Fibroblast of peridontal ligament (primary cell): ENCODE measurements at regions not wholly inside any gene's neighbourhood (a gene's known extent, or its start where the extent isn't known, plus 50 kb on each side); places are given as distances from the start of the nearest gene placed in this dataset.
"Not testable (repeated sequence)": the region's sequence is repeated elsewhere in the genome, so short reads cannot be mapped to it uniquely, and the experiment has no call there.

Source experiments
- DNase-seq: peaks from one replicate; pipeline ENCODE4 v3.0.0-alpha.2; 2010; ENCODE audit errors: extremely low read depth

DNA sequence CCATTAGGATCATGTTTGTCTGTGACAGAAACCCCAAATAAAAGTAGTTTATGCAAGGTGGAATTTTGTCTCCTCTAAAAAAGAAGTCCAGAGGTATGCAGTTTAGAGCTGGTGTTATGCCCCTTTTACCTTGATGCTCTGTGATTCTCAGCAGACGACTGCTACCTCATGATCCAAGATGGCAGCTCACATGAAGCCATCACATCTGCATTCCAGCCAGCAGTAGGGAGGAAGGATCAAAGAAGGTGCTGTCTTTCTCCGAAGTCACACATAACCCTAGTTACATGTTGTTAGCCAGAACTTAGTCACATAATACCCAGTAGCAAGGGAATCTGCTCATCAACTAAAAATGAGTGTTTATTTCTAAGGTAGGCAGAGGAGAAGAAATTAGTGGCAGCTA, 135.7 kb upstream of the HS3ST2 start:
- no peak for DNase-seq

DNA sequence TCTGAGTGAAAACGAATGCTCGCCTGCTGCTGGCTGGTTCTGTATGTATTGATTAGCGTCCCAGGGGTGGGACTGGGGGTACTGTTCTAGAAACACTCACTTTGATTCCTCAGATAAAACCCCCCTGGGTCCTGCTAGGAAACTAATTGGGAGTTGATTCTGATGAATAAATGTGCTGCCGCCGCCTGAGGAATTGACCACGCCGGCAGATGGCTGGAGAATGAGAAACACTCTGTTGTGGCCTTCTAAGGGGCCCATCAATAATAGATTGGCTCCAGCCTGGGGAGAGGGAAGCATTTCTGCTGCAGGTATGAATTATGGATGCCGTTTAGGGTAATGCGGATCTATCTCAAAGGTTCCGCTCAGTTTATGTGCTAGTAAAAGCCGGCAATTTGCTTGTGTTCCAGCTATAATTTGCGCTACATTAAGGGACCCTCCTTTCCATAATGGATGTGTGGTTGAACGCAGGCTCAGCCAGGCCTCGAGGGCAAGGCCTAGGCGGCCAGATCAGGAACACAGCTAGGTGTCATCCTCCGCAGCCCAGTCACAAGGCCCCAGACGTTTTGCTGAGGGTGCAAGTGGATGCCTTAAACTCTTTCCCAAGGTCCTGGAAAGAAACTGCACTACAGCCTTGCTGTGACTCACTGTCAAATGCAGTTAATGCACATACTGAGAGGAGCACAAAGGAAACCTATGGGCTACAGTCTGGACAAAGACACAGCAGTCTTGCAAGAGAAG, 132.2 kb upstream of the HS3ST2 start:
- DNase-seq, result no peak

DNA sequence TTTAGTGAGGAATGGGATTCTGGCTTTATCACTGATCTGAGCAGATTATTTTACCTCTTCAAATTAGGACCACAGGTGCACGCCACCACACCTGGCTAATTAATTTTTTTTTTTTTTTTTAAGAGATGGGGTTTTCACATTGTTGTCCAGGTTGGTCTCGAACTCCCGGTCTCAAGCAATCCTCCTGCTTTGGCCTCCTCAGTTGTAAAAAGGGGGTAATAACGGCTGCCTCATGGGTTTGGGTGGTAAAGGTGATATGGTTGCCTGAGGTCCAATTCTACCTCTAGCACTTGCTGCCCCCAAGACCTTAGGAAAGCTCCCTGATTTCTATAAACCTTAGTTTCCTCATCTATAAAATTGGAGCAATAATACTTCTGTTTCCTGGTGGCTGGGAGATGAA, 130.7 kb upstream of the HS3ST2 start:
- no peak for DNase-seq

- no peak for DNase-seq
Observed at GRCh38 chr16:22683730-22684573, 130.0 kb upstream of the HS3ST2 start.

DNA sequence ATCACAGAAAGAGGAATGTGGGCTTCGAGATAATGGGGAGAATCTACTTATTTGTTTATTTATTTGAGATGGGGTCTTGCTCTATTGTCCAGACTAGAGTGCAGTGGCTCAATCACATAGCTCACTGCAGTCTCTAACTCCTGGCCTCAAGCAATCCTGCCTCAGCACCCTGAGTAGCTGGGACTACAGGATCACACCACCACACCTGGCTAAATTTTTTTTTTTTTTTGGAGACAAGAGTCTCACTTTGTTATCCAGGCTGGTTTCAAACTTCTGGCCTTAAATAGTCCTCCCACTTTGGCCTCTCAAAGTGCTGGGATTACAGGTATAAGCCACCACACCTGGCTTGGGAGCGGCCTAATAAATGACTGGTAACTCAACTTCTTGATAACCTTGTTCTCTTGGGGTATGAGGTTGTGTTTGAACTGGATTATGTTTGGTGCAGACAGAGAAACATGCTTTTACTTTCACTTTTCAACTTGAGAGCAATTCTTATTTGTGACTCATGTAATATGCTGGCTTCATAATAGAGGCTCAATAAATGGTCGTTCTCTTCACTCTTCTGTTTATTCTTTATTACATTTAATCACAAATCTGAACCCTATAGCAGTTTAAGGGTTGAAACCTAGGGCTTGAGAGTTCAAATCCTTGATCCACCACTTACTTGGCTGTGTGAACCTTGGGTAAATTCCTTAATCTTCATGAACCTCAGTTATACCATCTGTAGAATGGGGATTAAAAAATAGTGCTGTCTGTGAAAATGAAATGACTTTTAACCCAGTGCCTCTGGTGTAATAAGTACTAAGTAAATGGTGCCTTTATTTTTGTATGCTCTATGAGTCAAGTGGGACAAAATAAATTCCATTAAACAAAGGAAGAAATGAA, 129.1 kb upstream of the HS3ST2 start:
- peak; percentile 47 for DNase-seq

DNA sequence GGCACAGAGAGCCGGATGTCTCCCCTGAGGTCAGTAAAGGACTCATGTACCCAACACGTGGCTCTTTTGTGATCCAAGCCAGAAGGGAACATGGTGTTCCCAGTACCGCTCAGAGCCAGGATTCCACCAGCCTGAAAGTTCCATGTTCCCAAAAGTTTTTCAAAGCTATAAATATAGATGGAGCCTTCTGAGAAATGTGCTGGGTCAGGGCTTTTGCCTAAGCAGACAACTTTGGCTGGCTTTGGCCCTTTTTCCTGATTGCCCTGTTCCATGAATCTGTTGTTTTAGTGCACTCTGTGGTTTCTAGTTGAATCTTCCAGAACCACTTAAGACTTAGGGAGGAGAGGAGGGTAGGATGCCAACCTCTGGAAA, 128.5 kb upstream of the HS3ST2 start:
- DNase-seq, result peak; percentile 29

- no peak for DNase-seq
Observed at GRCh38 chr16:22687031-22687530, 126.9 kb upstream of the HS3ST2 start.

DNA sequence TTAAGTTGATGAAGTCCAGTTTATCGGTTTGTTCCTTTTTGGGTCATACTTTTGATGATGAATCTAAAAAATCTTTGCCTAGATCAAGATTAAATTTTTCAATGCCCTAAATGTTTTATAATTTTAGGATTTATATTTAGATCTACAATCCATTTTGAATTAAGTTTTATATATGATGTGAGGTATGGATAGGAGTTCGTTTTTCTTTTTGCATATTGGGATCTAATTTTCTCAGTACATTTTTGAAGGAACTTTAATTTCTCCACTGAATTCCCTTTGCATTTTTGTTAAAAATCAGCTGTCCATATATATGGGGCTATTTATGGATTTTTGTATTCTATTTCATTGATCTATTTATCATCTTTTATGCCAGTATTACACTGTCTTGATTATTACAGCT, 125.5 kb upstream of the HS3ST2 start:
- DNase-seq, result no peak

GRCh38 chr16:22688930-22689329, 125.0 kb upstream of the HS3ST2 start:
- no peak for DNase-seq

GRCh38 chr16:22691335-22691734, 122.6 kb upstream of the HS3ST2 start:
- DNase-seq, result no peak

- DNase-seq, result no peak
Observed at GRCh38 chr16:22692034-22692433, 121.9 kb upstream of the HS3ST2 start.

- no peak for DNase-seq
Observed at GRCh38 chr16:22692916-22693637, 120.9 kb upstream of the HS3ST2 start.

- DNase-seq, result no peak
Observed at GRCh38 chr16:22693638-22694340, 120.2 kb upstream of the HS3ST2 start.

DNA sequence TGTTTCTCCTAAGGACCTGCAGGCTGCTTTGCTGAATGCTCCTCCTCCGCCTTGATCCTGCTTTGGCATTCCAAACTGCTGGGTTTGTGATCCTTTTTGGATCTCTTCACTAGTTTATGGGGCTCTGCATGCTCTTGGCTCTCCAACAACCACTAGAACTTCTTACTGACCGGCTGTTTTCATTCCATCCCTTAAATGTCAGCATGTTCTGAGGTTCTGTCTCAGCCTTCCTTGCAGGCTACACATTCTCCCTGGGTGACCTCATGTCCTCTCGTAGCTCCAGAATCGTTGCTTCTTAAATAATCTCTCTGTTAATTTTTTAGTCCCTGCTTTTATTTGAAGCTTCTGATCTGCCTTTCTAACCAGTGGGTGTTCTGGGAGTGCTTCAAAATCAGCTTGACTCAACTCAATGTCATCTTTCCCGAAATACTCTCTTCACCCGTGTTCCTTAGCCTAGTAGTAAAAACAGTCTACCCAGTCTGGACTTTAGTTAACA, 119.0 kb upstream of the HS3ST2 start:
- DNase-seq, result peak; percentile 83

- DNase-seq, result not testable (repeated sequence)
Observed at GRCh38 chr16:22695773-22696172, 118.2 kb upstream of the HS3ST2 start.

- no peak for DNase-seq
Observed at GRCh38 chr16:22699356-22699755, 114.6 kb upstream of the HS3ST2 start.

DNA sequence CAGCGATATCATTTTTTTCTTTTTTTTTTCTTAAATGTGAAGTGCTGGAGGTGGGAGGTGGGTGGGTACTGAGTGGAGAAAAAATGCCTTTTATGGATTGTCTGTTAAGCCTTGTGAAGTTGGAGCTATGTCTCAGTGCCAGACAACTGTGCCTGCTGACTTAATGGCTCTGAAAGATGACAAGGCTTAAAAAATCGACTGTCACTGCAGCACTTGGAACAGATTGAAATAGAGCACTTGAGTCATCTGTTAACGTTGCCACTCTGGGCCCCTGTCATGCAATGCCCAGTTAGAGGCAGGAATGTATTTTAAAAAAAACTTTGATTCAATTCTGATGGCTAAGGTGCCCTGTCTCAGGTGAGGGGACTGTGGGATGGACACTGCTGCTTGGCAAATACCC, 108.2 kb upstream of the HS3ST2 start:
- no peak for DNase-seq

- no peak for DNase-seq
Observed at GRCh38 chr16:22710326-22710725, 103.6 kb upstream of the HS3ST2 start.

GRCh38 chr16:22711847-22712246, 102.1 kb upstream of the HS3ST2 start:
- DNase-seq, result no peak

GRCh38 chr16:22712471-22712870, 101.5 kb upstream of the HS3ST2 start:
- no peak for DNase-seq

GRCh38 chr16:22718598-22718997, 95.4 kb upstream of the HS3ST2 start:
- DNase-seq, result not testable (repeated sequence)
